WTC11 (cell line): ENCODE measurements at regions not wholly inside any gene's neighbourhood (a gene's known extent, or its start where the extent isn't known, plus 50 kb on each side); places are given as distances from the start of the nearest gene placed in this dataset.

Experiments
- ATAC-seq: fragments of 200-7000 bp; cut with Tn5 transposase; 2 replicates; pipeline ENCODE4 v1.10.0; 2021; ENCODE audit warnings: mild to moderate bottlenecking, moderate library complexity
- CTCF ChIA-PET: fragments of 300-600 bp; sonication (Branson Sonifier 250); formaldehyde crosslinking; loops from one replicate; lab custom pipeline; 2021; ENCODE audit warnings: antibody characterized with exemption; lab: Charles Lee
- POLR2A ChIA-PET: fragments of 350-600 bp; sonication (Branson Sonifier 250); formaldehyde crosslinking; loops from one replicate; lab custom pipeline; 2021; ENCODE audit warnings: antibody characterized with exemption; lab: Charles Lee
- DNase-seq: peaks from one replicate; pipeline ENCODE4 v3.0.0; 2021; ENCODE audit warnings: low spot score
- H3K27ac Mint-ChIP-seq: 2 replicates; pipeline ENCODE4 v1.8.0; 2021; ENCODE audit warnings: mixed read lengths
- H3K27me3 Mint-ChIP-seq: 2 replicates; pipeline ENCODE4 v1.8.0; 2021; ENCODE audit warnings: low read depth, mild to moderate bottlenecking, moderate library complexity, mixed read lengths
- H3K36me3 Mint-ChIP-seq: 2 replicates; pipeline ENCODE4 v1.8.0; 2021; ENCODE audit warnings: mixed read lengths
- H3K4me1 Mint-ChIP-seq: 2 replicates; pipeline ENCODE4 v1.8.0; 2022; ENCODE audit warnings: mixed read lengths
- H3K4me3 Mint-ChIP-seq: 2 replicates; pipeline ENCODE4 v1.8.0; 2021; ENCODE audit warnings: mild to moderate bottlenecking, moderate library complexity, mixed read lengths
- H3K9me3 Mint-ChIP-seq: 2 replicates; pipeline ENCODE4 v1.8.0; 2021; ENCODE audit warnings: mixed read lengths
- ARID4B ChIP-seq: sonication (generic); formaldehyde crosslinking; IDR thresholded peaks from 2 replicates; pipeline ENCODE4 v1.8.0; 2023; ENCODE audit warnings: missing genetic modification reagents, mild to moderate bottlenecking, borderline replicate concordance
- CREB1 ChIP-seq: sonication (generic); formaldehyde crosslinking; IDR thresholded peaks from 2 replicates; pipeline ENCODE4 v1.8.0; 2023; ENCODE audit warnings: mild to moderate bottlenecking, missing genetic modification reagents
- ELF4 ChIP-seq: sonication (generic); formaldehyde crosslinking; IDR thresholded peaks from 2 replicates; pipeline ENCODE4 v1.8.1; 2022; ENCODE audit warnings: low read depth, mild to moderate bottlenecking, moderate library complexity, missing genetic modification reagents
- ERG ChIP-seq: fragments of 250-450 bp; sonication (Bioruptor Pico); IDR thresholded peaks from 2 replicates; pipeline ENCODE4 v1.8.0; 2021; ENCODE audit warnings: mild to moderate bottlenecking
- ETV6 ChIP-seq: sonication (generic); formaldehyde crosslinking; IDR thresholded peaks from 2 replicates; pipeline ENCODE4 v1.8.1; 2022; ENCODE audit warnings: mild to moderate bottlenecking, missing genetic modification reagents
- FOXJ3 ChIP-seq: sonication (generic); formaldehyde crosslinking; IDR thresholded peaks from 2 replicates; pipeline ENCODE4 v1.9.0; 2021; ENCODE audit warnings: missing genetic modification reagents, mild to moderate bottlenecking, borderline replicate concordance
- FOXP1 ChIP-seq: sonication (generic); formaldehyde crosslinking; IDR thresholded peaks from 2 replicates; pipeline ENCODE4 v1.8.0; 2022; ENCODE audit warnings: missing genetic modification reagents, mild to moderate bottlenecking, moderate library complexity, borderline replicate concordance
- HMGXB4 ChIP-seq: sonication (generic); formaldehyde crosslinking; IDR thresholded peaks from 2 replicates; pipeline ENCODE4 v1.8.1; 2023; ENCODE audit warnings: mild to moderate bottlenecking, moderate library complexity, missing genetic modification reagents
- IRF2 ChIP-seq: sonication (generic); formaldehyde crosslinking; IDR thresholded peaks from 2 replicates; pipeline ENCODE4 v1.8.0; 2022; ENCODE audit warnings: low read depth, missing genetic modification reagents, borderline replicate concordance
- JAZF1 ChIP-seq: fragments of 250-450 bp; sonication (Bioruptor Pico); IDR thresholded peaks from 2 replicates; pipeline ENCODE4 v1.9.0; 2021; ENCODE audit warnings: moderate library complexity, mild to moderate bottlenecking, inconsistent platforms
- MAX ChIP-seq: sonication (generic); formaldehyde crosslinking; IDR thresholded peaks from 2 replicates; pipeline ENCODE4 v1.8.0; 2022; ENCODE audit warnings: mild to moderate bottlenecking, missing genetic modification reagents
- MYBL2 ChIP-seq: sonication (generic); formaldehyde crosslinking; IDR thresholded peaks from 2 replicates; pipeline ENCODE4 v1.8.1; 2023; ENCODE audit warnings: mild to moderate bottlenecking, moderate library complexity, missing genetic modification reagents
- PREB ChIP-seq: sonication (generic); formaldehyde crosslinking; IDR thresholded peaks from 2 replicates; pipeline ENCODE4 v1.8.1; 2022; ENCODE audit warnings: mild to moderate bottlenecking, missing genetic modification reagents, moderate library complexity, borderline replicate concordance
- RORB ChIP-seq: fragments of 250-450 bp; sonication (Bioruptor Pico); IDR thresholded peaks from 2 replicates; pipeline ENCODE4 v1.9.0; 2021; ENCODE audit warnings: mild to moderate bottlenecking
- TEAD4 ChIP-seq: sonication (generic); formaldehyde crosslinking; IDR thresholded peaks from 2 replicates; pipeline ENCODE4 v1.8.0; 2022; ENCODE audit warnings: mild to moderate bottlenecking, missing genetic modification reagents
- TP53 ChIP-seq: sonication (generic); formaldehyde crosslinking; IDR thresholded peaks from 2 replicates; pipeline ENCODE4 v1.8.1; 2023; ENCODE audit warnings: mild to moderate bottlenecking, missing genetic modification reagents
- USF1 ChIP-seq: sonication (generic); formaldehyde crosslinking; IDR thresholded peaks from 2 replicates; pipeline ENCODE4 v1.8.0; 2022; ENCODE audit warnings: mild to moderate bottlenecking, missing genetic modification reagents
- USF2 ChIP-seq: sonication (generic); formaldehyde crosslinking; IDR thresholded peaks from 2 replicates; pipeline ENCODE4 v1.8.1; 2023; ENCODE audit warnings: mild to moderate bottlenecking, missing genetic modification reagents, moderate library complexity
- ZBTB21 ChIP-seq: sonication (generic); formaldehyde crosslinking; IDR thresholded peaks from 2 replicates; pipeline ENCODE4 v1.8.1; 2023; ENCODE audit warnings: mild to moderate bottlenecking, missing genetic modification reagents, borderline replicate concordance
- ZNF138 ChIP-seq: sonication (generic); formaldehyde crosslinking; conservative IDR thresholded peaks from 2 replicates; pipeline ENCODE4 v1.8.1; 2022; ENCODE audit warnings: mild to moderate bottlenecking, moderate library complexity, missing genetic modification reagents
- ZNF317 ChIP-seq: sonication (generic); formaldehyde crosslinking; IDR thresholded peaks from 2 replicates; pipeline ENCODE4 v1.8.1; 2023; ENCODE audit warnings: low read depth, mild to moderate bottlenecking, moderate library complexity, missing genetic modification reagents, borderline replicate concordance
- ZNF423 ChIP-seq: fragments of 250-450 bp; sonication (Bioruptor Pico); IDR thresholded peaks from 2 replicates; pipeline ENCODE4 v2.1.2; 2022; ENCODE audit warnings: mild to moderate bottlenecking, moderate library complexity
- ZSCAN18 ChIP-seq: fragments of 250-450 bp; sonication (Bioruptor Pico); IDR thresholded peaks from 2 replicates; pipeline ENCODE4 v2.1.2; 2022; ENCODE audit warnings: mild to moderate bottlenecking, moderate library complexity

- no peak overlapping the region for H3K4me3 Mint-ChIP-seq
- H3K27ac Mint-ChIP-seq: no peak overlapping the region
- H3K9me3 Mint-ChIP-seq: peaks cover 17% of the 10 kb centered on the region
- TF ChIP-seq ZNF317: no peak
- no peak for TF ChIP-seq MAX (CRISPR knock-in tag)
- no peak for TF ChIP-seq ETV6 (CRISPR knock-in tag)
- no peak for TF ChIP-seq ERG
- TF ChIP-seq JAZF1: no peak
- no peak for TF ChIP-seq USF1 (CRISPR knock-in tag)
- TF ChIP-seq USF2: no peak
- no peak for TF ChIP-seq RORB (CRISPR knock-in tag)
- TF ChIP-seq IRF2 (CRISPR knock-in tag): no peak
- no peak for TF ChIP-seq FOXJ3 (CRISPR knock-in tag)
- peaks cover 27% of the 10 kb centered on the region for H3K27me3 Mint-ChIP-seq
- no peak for ATAC-seq
- H3K36me3 Mint-ChIP-seq: peaks cover 7% of the 10 kb centered on the region; the same call in 1 of the 2 replicates
- peaks cover 7% of the 10 kb centered on the region for H3K4me1 Mint-ChIP-seq
- POLR2A ChIA-PET: no interaction called here
- no peak for DNase-seq
- CTCF ChIA-PET: interaction anchor here (1.7 to 2.4 kb wide), 2 partner anchors 8 to 150 kb away, joined by 6 read pairs; no protein-coding TSS in a partner anchor
Measured at GRCh38 chr18:35789543-35789942, 182.9 kb upstream of the RMP24 start.

- no peak overlapping the region for H3K4me3 Mint-ChIP-seq
- H3K27ac Mint-ChIP-seq: 0 out of 2 replicates have a peak overlapping the region, but pooled peaks have one; percentile 18
- peak; percentile 73 for ATAC-seq
- H3K36me3 Mint-ChIP-seq: peaks cover 2% of the 10 kb centered on the region; the same call in 1 of the 2 replicates
- H3K9me3 Mint-ChIP-seq: no peaks in the 10 kb centered on the region; the same call in 1 of the 2 replicates
- DNase-seq: no peak
- ChIA-PET CTCF (interaction anchor here (1.1 to 1.4 kb wide), 2 partner anchors 21 to 152 kb away, joined by 3 to 7 read pairs; no protein-coding TSS in a partner anchor), POLR2A (no interaction called here)
- peaks cover 13% of the 10 kb centered on the region for H3K4me1 Mint-ChIP-seq
- peaks cover 16% of the 10 kb centered on the region for H3K27me3 Mint-ChIP-seq
- no peak for TF ChIP-seq FOXP1 (CRISPR knock-in tag)
- no peak for TF ChIP-seq ZNF423 (CRISPR knock-in tag)
- no peak for TF ChIP-seq USF2
- no peak for TF ChIP-seq TP53
- TF ChIP-seq HMGXB4 (CRISPR knock-in tag): no peak
- no peak for TF ChIP-seq ZBTB21
- TF ChIP-seq CREB1 (CRISPR knock-in tag): no peak
- no peak for TF ChIP-seq PREB
- no peak for TF ChIP-seq IRF2 (CRISPR knock-in tag)
- TF ChIP-seq ZNF138: no peak
- no peak for TF ChIP-seq ELF4 (CRISPR knock-in tag)
- no peak for TF ChIP-seq TEAD4
- TF ChIP-seq MYBL2 (CRISPR knock-in tag): no peak
- TF ChIP-seq ZSCAN18 (CRISPR knock-in tag): no peak
- no peak for TF ChIP-seq ARID4B (CRISPR knock-in tag)
Measured at GRCh38 chr18:35797948-35798347, 174.5 kb upstream of the RMP24 start.
